Fibroblast of peridontal ligament (primary cell): ENCODE measurements at regions not wholly inside any gene's neighbourhood (a gene's known extent, or its start where the extent isn't known, plus 50 kb on each side); places are given as distances from the start of the nearest gene placed in this dataset.
"Not testable (repeated sequence)": the region's sequence is repeated elsewhere in the genome, so short reads cannot be mapped to it uniquely, and the experiment has no call there.

Experiments
- DNase-seq: peaks from one replicate; pipeline ENCODE4 v3.0.0-alpha.2; 2010; ENCODE audit errors: extremely low read depth

- DNase-seq = no peak
These were observed 183.6 kb upstream of the PROK2 start for GRCh38 chr3:71968544-71968943.

GRCh38 chr3:71966185-71966584 is 181.2 kb upstream of the PROK2 start:
- no peak for DNase-seq

- no peak for DNase-seq
These were observed 179.2 kb upstream of the PROK2 start for GRCh38 chr3:71964170-71964569.

- DNase-seq = peak; percentile 5
These were observed 177.8 kb upstream of the PROK2 start for GRCh38 chr3:71962561-71963240.

- no peak for DNase-seq
These were observed 176.9 kb upstream of the PROK2 start for GRCh38 chr3:71961891-71962290.

GRCh38 chr3:71961378-71961777 is 176.4 kb upstream of the PROK2 start:
- no peak for DNase-seq

GRCh38 chr3:71958533-71958932 is 173.6 kb upstream of the PROK2 start:
- no peak for DNase-seq

- DNase-seq = no peak
These were observed 171.8 kb upstream of the PROK2 start for GRCh38 chr3:71956716-71957115.

GRCh38 chr3:71956069-71956340 is 171.1 kb upstream of the PROK2 start:
- no peak for DNase-seq

- DNase-seq = peak; percentile 90
These were observed 170.5 kb upstream of the PROK2 start for GRCh38 chr3:71955240-71956068.

- no peak for DNase-seq
These were observed 166.9 kb upstream of the PROK2 start for GRCh38 chr3:71951842-71952241.

GRCh38 chr3:71951361-71951760 is 166.4 kb upstream of the PROK2 start:
- DNase-seq = no peak

- no peak for DNase-seq
These were observed 164.5 kb upstream of the PROK2 start for GRCh38 chr3:71949442-71949841.

- no peak for DNase-seq
These were observed 159.6 kb upstream of the PROK2 start for GRCh38 chr3:71944482-71945065.

- no peak for DNase-seq
These were observed 157.7 kb upstream of the PROK2 start for GRCh38 chr3:71942432-71943187.

GRCh38 chr3:71940486-71940885 is 155.5 kb upstream of the PROK2 start:
- no peak for DNase-seq

- DNase-seq = not testable (repeated sequence)
These were observed 153.1 kb upstream of the PROK2 start for GRCh38 chr3:71938081-71938480.

GRCh38 chr3:71936681-71937080 is 151.7 kb upstream of the PROK2 start:
- DNase-seq = no peak

GRCh38 chr3:71934520-71935270 is 149.7 kb upstream of the PROK2 start:
- DNase-seq = no peak

GRCh38 chr3:71931922-71932321 is 147.0 kb upstream of the PROK2 start:
- DNase-seq = no peak
